HEK293 (cell line): ENCODE measurements at regions not wholly inside any gene's neighbourhood (a gene's known extent, or its start where the extent isn't known, plus 50 kb on each side); places are given as distances from the start of the nearest gene placed in this dataset.
"Not testable (repeated sequence)": the region's sequence is repeated elsewhere in the genome, so short reads cannot be mapped to it uniquely, and the experiment has no call there.

Experiments
- CTCF ChIA-PET: fragments of 350-600 bp; formaldehyde crosslinking; extraction: SDS; loops from one replicate; lab custom pipeline; 2021; ENCODE audit warnings: antibody characterized with exemption; lab: Yijun Ruan, JAX
- POLR2A ChIA-PET: fragments of 300-600 bp; formaldehyde crosslinking; extraction: SDS; loops from one replicate; lab custom pipeline; 2020; ENCODE audit warnings: antibody characterized with exemption, inconsistent platforms; lab: Yijun Ruan, JAX
- H3K27ac ChIP-seq: fragments of 200-500 bp; sonication (Bioruptor generic); 2 replicates; pipeline ENCODE4 v1.5.1; 2014; ENCODE audit warnings: low read depth, low read length, control low read depth, inconsistent platforms; ENCODE audit errors: extremely low read depth
- H3K36me3 ChIP-seq, 2 experiments: fragments of 200-500 bp in 1 of 2; sonication (Bioruptor generic) in 1 of 2; 1 replicate in 1 of 2; 2 replicates in 1 of 2; pipeline ENCODE4 v1.5.1; 2014 to 2017; ENCODE audit warnings: inconsistent platforms in 2 of 2, low read length in 2 of 2; ENCODE audit not compliant: control insufficient read depth in 2 of 2, insufficient read depth in 1 of 2
- H3K4me1 ChIP-seq: fragments of 200-500 bp; sonication (Bioruptor generic); 2 replicates; pipeline ENCODE4 v1.5.1; 2014; ENCODE audit warnings: mild to moderate bottlenecking, low read length, inconsistent platforms; ENCODE audit not compliant: control insufficient read depth, insufficient read depth
- H3K4me3 ChIP-seq: 2 replicates; pipeline ENCODE4 v1.5.1; 2011; ENCODE audit warnings: low read depth, mild to moderate bottlenecking, control low read depth, low read length, moderate library complexity
- H3K9me3 ChIP-seq: fragments of 200-500 bp; sonication (Bioruptor generic); 2 replicates; pipeline ENCODE4 v1.5.1; 2014; ENCODE audit warnings: low read depth, low read length, inconsistent platforms; ENCODE audit not compliant: control insufficient read depth, insufficient read depth
- MYNN ChIP-seq: fragments of 450-650 bp; formaldehyde crosslinking; IDR thresholded peaks from 2 replicates; pipeline ENCODE4 v1.5.1; 2016; ENCODE audit warnings: missing biosample characterization, missing genetic modification characterization, borderline replicate concordance
- PRDM1 ChIP-seq: fragments of 450-650 bp; formaldehyde crosslinking; IDR thresholded peaks from 2 replicates; pipeline ENCODE4; 2016; ENCODE audit warnings: missing biosample characterization, missing genetic modification characterization
- PRDM6 ChIP-seq: fragments of 450-650 bp; formaldehyde crosslinking; IDR thresholded peaks from 2 replicates; pipeline ENCODE4 v1.5.1; 2017; ENCODE audit warnings: missing biosample characterization, missing genetic modification characterization
- ZBTB48 ChIP-seq: fragments of 450-650 bp; formaldehyde crosslinking; IDR thresholded peaks from 2 replicates; pipeline ENCODE4 v1.5.1; 2016; ENCODE audit warnings: missing biosample characterization, missing genetic modification characterization
- ZFP41 ChIP-seq: fragments of 450-650 bp; formaldehyde crosslinking; IDR thresholded peaks from 2 replicates; pipeline ENCODE4 v1.5.1; 2016; ENCODE audit warnings: missing biosample characterization, missing genetic modification characterization, borderline replicate concordance
- ZNF148 ChIP-seq: fragments of 450-650 bp; formaldehyde crosslinking; IDR thresholded peaks from 2 replicates; pipeline ENCODE4 v1.5.0; 2017; ENCODE audit warnings: missing biosample characterization, missing genetic modification characterization, borderline replicate concordance
- ZNF18 ChIP-seq: fragments of 450-650 bp; formaldehyde crosslinking; IDR thresholded peaks from 2 replicates; pipeline ENCODE4 v1.5.1; 2016; ENCODE audit warnings: missing biosample characterization, missing genetic modification characterization
- ZNF239 ChIP-seq: fragments of 450-650 bp; formaldehyde crosslinking; IDR thresholded peaks from 2 replicates; pipeline ENCODE4 v1.5.1; 2016; ENCODE audit warnings: missing biosample characterization, missing genetic modification characterization
- ZNF626 ChIP-seq: fragments of 450-650 bp; sonication (Bioruptor Pico); formaldehyde crosslinking; IDR thresholded peaks from 2 replicates; pipeline ENCODE4 v1.5.1; 2018; ENCODE audit warnings: missing biosample characterization, missing genetic modification characterization, inconsistent platforms
- ZNF654 ChIP-seq: fragments of 450-650 bp; formaldehyde crosslinking; IDR thresholded peaks from 2 replicates; pipeline ENCODE4 v1.5.1; 2016; ENCODE audit warnings: low read depth, missing biosample characterization, missing genetic modification characterization
- ZNF791 ChIP-seq: fragments of 450-650 bp; formaldehyde crosslinking; IDR thresholded peaks from 2 replicates; pipeline ENCODE4 v1.5.1; 2016; ENCODE audit warnings: missing biosample characterization, missing genetic modification characterization
- ZNF792 ChIP-seq: fragments of 450-650 bp; formaldehyde crosslinking; IDR thresholded peaks from 2 replicates; pipeline ENCODE4 v1.5.1; 2016; ENCODE audit warnings: missing biosample characterization, missing genetic modification characterization

DNA sequence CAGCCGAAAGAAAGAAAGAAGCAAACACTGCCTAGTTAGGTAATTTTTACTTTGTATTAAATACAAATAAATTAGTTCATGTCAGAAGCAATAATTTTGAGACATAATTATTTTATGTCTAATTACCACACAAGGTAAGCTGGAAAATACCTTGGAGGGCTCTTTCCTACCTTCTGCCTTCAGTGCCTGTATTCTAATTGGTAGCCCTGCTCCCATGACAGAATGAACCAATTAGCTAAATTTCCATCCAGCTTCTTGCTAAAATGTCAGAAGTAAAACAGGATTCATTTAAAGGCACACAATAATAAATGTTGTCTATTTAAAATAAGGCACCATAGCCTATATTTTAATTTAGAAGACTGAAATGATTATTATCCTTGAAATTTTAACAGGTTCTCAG lies 135.4 kb upstream of the POT1 start (continued):
- TF ChIP-seq PRDM6: no peak

DNA sequence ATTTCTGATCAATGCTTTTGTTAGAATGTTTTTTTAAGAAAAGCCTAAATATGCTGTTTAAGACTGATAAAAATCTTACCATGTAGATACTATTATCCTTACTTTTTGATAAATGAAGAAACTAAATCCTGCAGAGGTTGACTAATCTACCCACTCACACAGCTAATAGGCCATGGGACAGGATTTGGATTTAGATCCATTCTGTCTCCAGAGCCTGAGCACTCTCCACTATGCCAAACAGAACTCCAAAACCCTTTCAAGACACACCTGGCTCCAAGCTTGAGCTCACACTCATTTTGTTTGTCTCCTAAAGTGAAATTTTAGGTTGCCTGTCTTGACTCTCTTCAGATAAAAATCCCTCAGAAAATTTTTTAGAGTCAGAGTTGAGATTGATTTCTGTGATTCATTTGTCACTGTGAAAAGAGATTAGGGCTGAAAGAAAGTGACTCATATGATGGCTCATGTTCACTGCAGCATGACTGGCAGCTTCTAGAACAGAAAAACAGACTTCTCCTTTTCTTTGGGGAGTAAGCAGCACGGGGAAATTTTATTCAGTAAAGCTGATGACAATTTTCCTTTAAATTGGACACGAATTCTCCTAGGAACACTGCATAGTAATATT lies 132.3 kb upstream of the POT1 start:
- Histone ChIP-seq H3K9me3 (no peaks in the 10 kb centered on the region), H3K4me3 (no peak overlapping the region), H3K27ac (no peak overlapping the region), H3K4me1 (no peaks in the 10 kb centered on the region), H3K36me3 (no peaks in the 10 kb centered on the region)
- TF ChIP-seq MYNN (tag by site-specific recombination) (no peak), ZNF148 (tag by site-specific recombination) (no peak), ZNF791 (no peak), ZNF18 (tag by site-specific recombination) (no peak), PRDM1 (tag by site-specific recombination) (no peak), ZNF626 (no peak), ZBTB48 (tag by site-specific recombination) (no peak)
- POLR2A ChIA-PET: no interaction called here
- CTCF ChIA-PET: interaction anchor here (0.5 kb wide), 2 partner anchors 126 to 671 kb away, joined by 3 read pairs; no protein-coding TSS in a partner anchor

DNA sequence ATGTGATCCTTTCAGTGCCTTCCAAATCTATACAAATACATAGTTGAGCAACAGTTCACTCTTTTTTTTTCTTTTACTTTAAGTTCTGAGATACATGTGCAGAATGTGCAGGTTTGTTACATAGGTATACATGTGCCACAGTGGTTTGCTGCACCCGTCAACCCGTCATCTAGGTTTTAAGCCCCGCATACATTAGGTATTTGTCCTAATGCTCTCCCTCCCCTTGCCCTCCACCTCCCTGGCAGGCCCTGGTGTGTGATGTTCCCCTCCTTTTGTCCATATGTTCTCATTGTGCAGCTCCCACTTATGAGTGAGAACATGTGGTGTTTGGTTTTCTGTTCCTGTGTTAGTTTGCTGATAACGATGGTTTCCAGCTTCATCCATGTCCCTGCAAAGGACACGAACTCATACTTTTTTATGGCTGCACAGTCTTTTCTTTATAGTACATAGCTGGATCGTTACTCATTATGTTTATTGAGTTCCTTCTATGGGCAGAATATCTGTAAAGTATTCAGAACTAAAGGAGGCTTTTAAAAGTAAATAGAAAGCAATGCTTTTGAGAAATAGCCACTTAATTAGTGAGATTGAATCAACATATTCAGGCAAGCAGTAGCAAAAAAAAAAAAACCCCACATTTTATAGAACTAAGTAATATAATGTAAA lies 131.6 kb upstream of the POT1 start:
- POLR2A ChIA-PET: not testable (repeated sequence)
- CTCF ChIA-PET: interaction anchor here (0.5 kb wide), 1 partner anchor 127 kb away, joined by 3 read pairs; no protein-coding TSS in a partner anchor

DNA sequence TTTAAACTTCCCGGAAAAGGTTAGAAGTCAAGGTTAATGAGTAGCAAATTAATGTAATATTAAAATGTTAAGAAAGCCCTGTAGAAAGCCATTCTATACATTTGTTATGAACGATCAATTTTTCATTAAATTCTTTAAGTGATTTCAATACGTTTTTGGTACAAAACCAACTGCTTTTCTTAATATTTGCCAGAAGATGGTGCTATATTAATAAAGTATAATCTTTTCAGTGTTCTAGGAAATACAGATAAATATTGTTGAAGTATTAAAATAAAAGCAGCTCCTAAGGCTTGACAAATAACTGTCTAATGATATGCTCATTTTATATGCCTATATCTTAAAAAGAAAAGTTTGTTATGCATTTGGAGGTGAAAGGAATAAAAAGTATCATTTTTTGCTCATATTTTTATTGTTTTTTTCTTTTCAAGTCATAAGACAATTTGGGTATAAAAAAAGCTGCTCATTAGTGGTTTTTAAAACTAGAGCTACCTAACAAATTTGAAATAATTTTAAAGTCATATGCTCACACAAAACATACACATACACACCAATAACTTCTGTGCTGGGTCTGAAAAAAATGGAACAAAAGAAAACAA lies 130.3 kb upstream of the POT1 start:
- Histone ChIP-seq H3K4me3 (no peak overlapping the region), H3K9me3 (no peaks in the 10 kb centered on the region), H3K36me3 (no peaks in the 10 kb centered on the region), H3K27ac (no peak overlapping the region)
- POLR2A ChIA-PET: no interaction called here
- TF ChIP-seq ZNF792 (tag by site-specific recombination): no peak
- no peak for TF ChIP-seq ZNF239
- peak; percentile 55 for TF ChIP-seq ZNF654
- TF ChIP-seq ZFP41 (tag by site-specific recombination): no peak
- TF ChIP-seq, all 188 proteins: peak for 1
- H3K4me1 ChIP-seq: no peaks in the 10 kb centered on the region
- CTCF ChIA-PET: interaction anchor here (0.6 to 1.7 kb wide), 7 partner anchors 114 to 1077 kb away, joined by 3 to 6 read pairs (median 3); no protein-coding TSS in a partner anchor

More for the DNA sequence above, 131.6 kb upstream of the POT1 start:
- H3K27ac ChIP-seq, H3K9me3 ChIP-seq, H3K4me3 ChIP-seq, H3K36me3 ChIP-seq, H3K4me1 ChIP-seq: not testable (repeated sequence)
